Aorta (tissue), 5 donors: ENCODE measurements at regions not wholly inside any gene's neighbourhood (a gene's known extent, or its start where the extent isn't known, plus 50 kb on each side); places are given as distances from the start of the nearest gene placed in this dataset.
A peak's percentile ranks its signal among the peaks of the same experiment; 100 is the strongest.

Experiments
- ATAC-seq: fragments of 200-7000 bp; cut with Tn5 transposase; one replicate; pipeline ENCODE4 v1.9.1; 2022; ENCODE audit warnings: moderate library complexity; ENCODE audit not compliant: low FRiP score
- DNase-seq, 2 donors: peaks; one replicate each; pipeline ENCODE4 v3.0.0-alpha.2; 2020
- H3K27ac ChIP-seq, 2 donors: one replicate each; pipeline ENCODE4 v1.5.1; 2013; ENCODE audit warnings: low read length in 2 of 2, mild to moderate bottlenecking in 2 of 2, moderate library complexity in 2 of 2, control low read depth in 1 of 2, inconsistent platforms in 1 of 2, low read depth in 1 of 2
- H3K27me3 ChIP-seq, 2 donors: one replicate each; pipeline ENCODE4 v1.6.1; 2013; ENCODE audit warnings: control low read depth in 1 of 2, low read length in 1 of 2, mild to moderate bottlenecking in 1 of 2, moderate library complexity in 1 of 2; ENCODE audit not compliant: insufficient read depth in 2 of 2, control insufficient read depth in 1 of 2
- H3K36me3 ChIP-seq, 2 donors: one replicate each; pipeline ENCODE4 v1.6.1; 2013; ENCODE audit warnings: control low read depth in 1 of 2, low read length in 1 of 2, mild to moderate bottlenecking in 1 of 2; ENCODE audit not compliant: insufficient read depth in 2 of 2, control insufficient read depth in 1 of 2
- H3K4me1 ChIP-seq, 2 donors: one replicate each; pipeline ENCODE4 v1.6.1; 2013; ENCODE audit warnings: low read length in 2 of 2, control low read depth in 1 of 2, mild to moderate bottlenecking in 1 of 2, moderate library complexity in 1 of 2; ENCODE audit not compliant: insufficient read depth in 2 of 2, control insufficient read depth in 1 of 2
- H3K4me3 ChIP-seq, 2 donors: one replicate each; pipeline ENCODE4 v1.5.1; 2013; ENCODE audit warnings: low read length in 2 of 2, control low read depth in 1 of 2, mild to moderate bottlenecking in 1 of 2
- H3K9me3 ChIP-seq: one replicate; pipeline ENCODE4 v1.6.1; 2013; ENCODE audit warnings: mild to moderate bottlenecking, low read length; ENCODE audit not compliant: control insufficient read depth
- WGBS, 2 donors: extraction: QIAGEN DNeasy Blood & Tissue Kit; methylation state at CpG; one replicate each; pipeline ENCODE4 v1.1.7; 2013; 5-methylcytosine and 5-hydroxymethylcytosine counted together
- intact Hi-C, 2 donors: fragments of 100-400 bp; cut with DNase I; formaldehyde crosslinking; loops; one replicate each; pipeline versions ENCODE4 v1.14.2 to v1.15.0; 2022
- donor health status: healthy with polysubstance abuse.
- donor health status: Bipolar disorder and iron deficiency.
- donor health status: DM: no; HTN: no; CAD: no.
- donor health status: DM: no; HTN: no; CAD: no.
- donor health status: DM: yes; HTN: yes; CAD: no.

DNA sequence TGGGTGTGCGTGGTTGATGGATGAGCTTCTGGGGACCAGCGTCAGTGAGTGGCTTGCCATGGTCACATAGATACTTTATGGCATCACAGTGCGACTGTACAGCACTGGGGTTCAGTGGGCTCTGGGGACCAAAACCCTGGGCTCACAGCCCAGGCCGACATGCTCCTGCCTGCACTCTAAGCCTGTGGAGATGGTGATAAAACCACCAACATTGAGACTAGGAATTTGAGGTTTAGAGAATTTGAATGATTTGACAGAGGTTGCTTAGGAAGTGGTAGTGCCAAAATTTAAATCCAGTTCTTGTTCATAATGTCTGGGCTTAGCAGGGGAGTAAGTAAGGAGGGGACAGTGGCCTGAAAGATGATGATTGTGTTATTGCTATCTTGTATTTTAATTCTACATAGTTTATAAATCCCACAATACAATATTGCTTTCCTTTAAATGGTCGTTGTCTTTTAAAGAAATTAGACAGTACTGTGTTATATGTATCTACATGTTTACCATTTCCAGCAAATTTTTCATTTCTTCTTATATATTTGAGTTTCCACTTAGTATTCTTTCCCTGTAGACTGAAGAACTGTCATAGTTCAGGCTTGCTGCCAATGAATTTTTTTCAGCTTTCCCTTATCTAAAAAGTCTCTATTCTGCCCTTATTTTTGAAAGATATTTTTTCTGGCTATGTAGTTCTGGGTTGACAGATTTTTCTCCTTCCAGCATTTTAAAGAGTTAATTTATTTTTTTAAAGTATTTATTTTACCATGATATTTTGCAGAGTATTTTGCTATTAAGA lies 235.4 kb upstream of the RGMA start:
- no peaks in the 10 kb centered on the region for H3K4me1 ChIP-seq
- ATAC-seq, result no peak
- 35 to 43% methylated on average over 5 of the region's 5 CpGs for WGBS, 2 donors
- H3K36me3 ChIP-seq, result no peaks in the 10 kb centered on the region
- H3K4me3 ChIP-seq, result no peak overlapping the region
- intact Hi-C loops, result no loop called here
- H3K27ac ChIP-seq, result no peak overlapping the region
- H3K9me3 ChIP-seq, result no peaks in the 10 kb centered on the region
- no peak for DNase-seq
- H3K27me3 ChIP-seq, result no peaks in the 10 kb centered on the region

DNA sequence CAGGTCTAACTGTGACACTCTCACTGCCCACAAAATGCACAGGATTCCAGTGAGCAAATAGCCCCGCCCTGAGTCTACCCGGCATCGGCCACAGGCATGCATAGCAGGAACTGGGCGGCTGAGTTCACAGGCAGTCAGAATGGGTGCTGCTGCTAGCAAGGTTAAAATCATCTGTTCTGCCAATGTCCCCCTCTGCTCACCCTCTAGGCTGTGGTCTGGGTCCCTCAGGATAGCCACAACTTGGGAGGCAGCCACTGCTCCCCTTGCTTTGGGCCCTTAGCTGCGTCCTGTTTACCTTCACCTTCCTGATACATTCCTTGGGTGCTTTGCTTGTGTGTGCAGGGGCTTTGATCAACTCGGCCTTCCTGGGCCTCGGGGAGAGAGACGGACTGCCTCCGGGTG lies 232.9 kb upstream of the RGMA start:
- 83 to 88% methylated on average over 9 of the region's 9 CpGs for WGBS, 2 donors
- DNase-seq, result no peak
- H3K4me3 ChIP-seq, result no peak overlapping the region
- H3K36me3 ChIP-seq, result no peaks in the 10 kb centered on the region
- no peaks in the 10 kb centered on the region for H3K27me3 ChIP-seq
- H3K27ac ChIP-seq, result no peak overlapping the region
- no peak for ATAC-seq
- no peaks in the 10 kb centered on the region for H3K4me1 ChIP-seq
- intact Hi-C loops, result no loop called here
- no peaks in the 10 kb centered on the region for H3K9me3 ChIP-seq

DNA sequence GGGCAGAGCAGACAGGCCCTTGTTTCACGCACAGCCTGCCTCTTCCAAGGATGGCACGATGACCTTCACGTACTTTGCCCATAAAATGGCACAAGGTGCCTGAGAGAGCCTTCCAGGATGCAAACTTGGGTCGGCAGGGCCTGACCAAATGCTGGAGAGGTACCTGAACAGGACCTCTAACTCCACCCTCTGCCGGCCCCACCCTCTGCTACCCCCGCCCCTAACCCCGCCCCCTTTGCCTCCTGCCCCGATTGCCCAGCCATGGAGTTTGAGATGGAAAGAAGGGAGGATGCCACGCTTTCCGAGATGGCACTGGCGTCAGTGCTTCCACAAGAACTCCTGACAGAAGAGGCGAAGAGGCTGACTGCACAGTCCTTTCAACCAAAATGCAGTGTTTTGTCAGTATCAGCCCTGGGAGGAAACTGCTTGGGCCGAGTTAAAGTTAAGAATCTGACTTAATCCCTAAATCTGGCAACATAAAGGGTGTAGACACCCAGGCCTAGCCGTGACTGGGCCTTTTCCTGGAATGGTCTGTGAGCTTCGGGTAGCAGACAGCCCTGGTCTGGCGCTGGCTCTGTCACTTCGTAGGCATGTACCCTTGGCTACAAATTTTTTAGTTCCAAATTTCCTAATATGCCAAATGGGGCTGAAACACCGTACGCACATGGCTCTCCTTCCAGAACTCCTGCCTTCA lies 230.3 kb upstream of the RGMA start:
- 55 to 67% methylated on average over 18 to 19 of the region's 19 CpGs for WGBS, 2 donors
- intact Hi-C loops, result no loop called here
- Histone ChIP-seq H3K36me3 (no peaks in the 10 kb centered on the region), H3K27me3 (no peaks in the 10 kb centered on the region), H3K27ac (peak overlapping the region; percentile 43 to 74), H3K9me3 (no peaks in the 10 kb centered on the region), H3K4me3 (no peak overlapping the region), H3K4me1 (no peaks in the 10 kb centered on the region)
- ATAC-seq, result no peak
- no peak for DNase-seq

DNA sequence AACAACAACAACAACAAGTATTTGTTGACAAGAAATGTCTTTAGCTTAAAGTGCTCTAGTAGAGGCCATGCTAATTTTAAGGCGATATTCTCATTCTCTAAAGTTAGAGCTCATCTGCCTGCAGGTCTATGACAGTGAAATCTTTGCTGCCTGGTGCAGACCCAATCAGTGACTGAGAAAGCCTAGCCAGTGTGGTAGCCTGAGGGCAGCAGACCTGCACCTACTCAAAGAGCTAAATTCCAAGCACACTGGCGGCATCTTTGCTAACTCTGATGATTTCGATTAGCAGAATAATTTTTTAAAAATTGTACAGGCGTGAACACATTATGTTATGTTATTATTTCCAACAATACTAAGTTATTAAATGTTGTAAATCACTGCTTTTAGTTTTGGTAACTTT lies 228.8 kb upstream of the RGMA start:
- ATAC-seq, result no peak
- DNase-seq, result no peak
- WGBS, 2 donors, result 97 to 99% methylated on average over 4 of the region's 4 CpGs
- no peaks in the 10 kb centered on the region for H3K36me3 ChIP-seq
- intact Hi-C loops, result no loop called here
- H3K27me3 ChIP-seq, result no peaks in the 10 kb centered on the region
- H3K9me3 ChIP-seq, result no peaks in the 10 kb centered on the region
- no peaks in the 10 kb centered on the region for H3K4me1 ChIP-seq
- H3K4me3 ChIP-seq, result no peak overlapping the region
- H3K27ac ChIP-seq, result no peak overlapping the region

DNA sequence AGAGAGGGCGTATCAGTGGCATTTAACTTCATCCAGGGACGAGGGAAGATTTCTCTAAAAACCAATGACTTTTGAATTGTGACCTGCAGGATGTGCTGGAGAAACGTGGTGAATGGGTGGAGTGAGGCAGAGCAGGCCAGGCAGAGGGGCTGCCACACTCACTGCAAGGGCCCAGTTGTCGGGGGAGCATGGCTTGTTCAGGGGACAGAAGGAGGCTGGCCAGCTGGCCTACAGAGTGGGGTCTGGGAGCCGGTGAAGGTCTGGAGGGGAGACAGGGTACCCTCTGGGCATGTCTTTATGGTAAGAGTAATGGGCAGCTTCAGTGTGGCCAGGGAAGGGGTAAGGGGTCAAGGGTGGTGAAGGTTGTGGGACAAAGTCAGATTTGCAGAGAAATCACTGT lies 225.2 kb upstream of the RGMA start:
- H3K9me3 ChIP-seq, result no peaks in the 10 kb centered on the region
- no peaks in the 10 kb centered on the region for H3K4me1 ChIP-seq
- H3K36me3 ChIP-seq, result no peaks in the 10 kb centered on the region
- intact Hi-C loops, result no loop called here
- H3K4me3 ChIP-seq, result no peak overlapping the region
- ATAC-seq (no peak), DNase-seq (no peak)
- H3K27me3 ChIP-seq, result no peaks in the 10 kb centered on the region
- H3K27ac ChIP-seq, result no peak overlapping the region
- WGBS, 2 donors, result 92 to 96% methylated on average over 5 of the region's 5 CpGs

DNA sequence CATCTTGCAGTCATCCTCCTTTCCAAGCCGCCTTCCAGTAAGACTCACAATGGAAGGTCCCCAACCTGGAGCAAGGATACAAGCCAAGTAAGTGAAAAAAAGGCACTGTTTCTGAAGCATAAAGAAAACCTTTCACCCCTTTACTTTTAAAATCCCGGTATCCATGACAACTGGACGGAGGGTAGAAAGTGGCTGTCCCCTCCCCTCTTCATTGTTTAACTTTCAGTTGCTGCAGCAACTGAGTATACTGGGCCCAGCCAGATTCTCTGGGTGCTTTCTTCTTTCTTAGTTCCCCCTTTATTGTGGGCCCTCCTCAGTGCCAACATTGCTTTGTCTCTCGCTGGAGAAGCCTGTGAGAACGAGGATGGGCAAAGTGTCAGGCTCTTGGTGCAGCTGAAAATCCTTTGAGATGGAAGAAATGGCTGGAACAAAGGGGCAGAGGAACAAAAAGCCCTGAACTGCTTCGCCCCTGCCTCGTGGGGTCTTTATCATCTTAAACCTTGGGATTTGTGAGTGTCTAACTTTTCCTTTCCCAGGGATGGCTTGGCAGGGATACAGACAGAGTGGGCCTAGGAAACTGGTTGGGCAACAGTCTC lies 224.0 kb upstream of the RGMA start:
- H3K27me3 ChIP-seq, result no peaks in the 10 kb centered on the region
- H3K36me3 ChIP-seq, result no peaks in the 10 kb centered on the region
- no peak for DNase-seq
- intact Hi-C loops, result no loop called here
- no peaks in the 10 kb centered on the region for H3K4me1 ChIP-seq
- no peak overlapping the region for H3K27ac ChIP-seq
- no peak for ATAC-seq
- no peak overlapping the region for H3K4me3 ChIP-seq
- no peaks in the 10 kb centered on the region for H3K9me3 ChIP-seq
- WGBS, 2 donors, result 42 to 46% methylated on average over 7 of the region's 7 CpGs

DNA sequence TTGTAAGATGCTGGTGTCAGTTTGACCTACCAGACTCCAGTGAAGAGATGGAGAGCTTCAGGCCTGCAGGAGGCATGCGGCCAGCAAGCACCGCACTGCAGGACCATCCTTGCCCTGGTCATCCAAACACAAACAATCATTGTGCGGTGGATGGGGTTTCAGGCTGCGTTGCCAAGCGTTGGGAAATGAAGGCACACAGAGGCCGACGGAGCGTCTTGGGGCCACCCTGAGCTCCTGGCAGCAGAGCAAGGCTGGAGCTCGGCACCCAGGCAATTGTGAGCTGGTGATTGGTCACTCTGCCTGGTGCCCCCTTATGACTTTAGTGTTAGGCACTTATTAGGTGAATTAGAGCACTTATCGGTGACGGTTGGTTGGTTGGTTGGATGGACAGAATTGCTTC lies 222.6 kb upstream of the RGMA start:
- no peak for ATAC-seq
- intact Hi-C loops, result no loop called here
- H3K36me3 ChIP-seq, result no peaks in the 10 kb centered on the region
- H3K27me3 ChIP-seq, result no peaks in the 10 kb centered on the region
- DNase-seq, result no peak
- no peak overlapping the region for H3K4me3 ChIP-seq
- H3K9me3 ChIP-seq, result no peaks in the 10 kb centered on the region
- 87% methylated on average over 11 of the region's 11 CpGs for WGBS, 2 donors
- no peak overlapping the region for H3K27ac ChIP-seq
- no peaks in the 10 kb centered on the region for H3K4me1 ChIP-seq

DNA sequence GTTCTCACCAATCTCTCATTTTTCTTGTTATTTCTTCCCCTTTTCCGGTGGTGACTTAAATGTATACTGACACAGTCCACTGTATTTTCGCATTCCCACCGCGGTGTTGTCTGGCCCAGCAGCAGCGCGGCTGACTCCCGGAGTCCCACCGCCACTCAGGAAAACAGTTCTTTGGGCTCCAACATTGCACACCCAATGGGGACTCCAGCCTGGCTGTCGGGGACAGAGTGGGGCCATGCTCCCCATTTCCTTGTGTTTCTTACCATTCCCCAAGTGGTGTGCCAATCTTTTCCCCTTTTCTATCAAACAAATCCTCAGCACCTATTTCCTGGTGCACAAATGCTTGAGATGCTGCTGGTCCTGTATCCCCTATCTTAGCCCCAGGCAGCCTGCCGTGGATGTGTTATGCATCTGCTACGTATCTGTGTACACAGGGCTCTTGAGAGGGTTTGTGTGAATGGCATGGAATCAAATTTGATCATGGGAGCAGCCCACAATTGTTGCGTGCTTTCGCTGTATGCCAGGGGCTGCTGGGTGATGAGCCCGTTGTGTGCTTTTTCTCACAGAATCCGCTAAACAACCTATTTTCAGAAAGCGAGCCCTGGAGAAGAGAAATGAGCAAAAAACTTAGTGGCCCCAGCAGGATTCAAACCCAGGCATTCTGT lies 219.1 kb upstream of the RGMA start:
- H3K4me1 ChIP-seq, result no peaks in the 10 kb centered on the region
- DNase-seq (no peak), ATAC-seq (no peak)
- no peak overlapping the region for H3K27ac ChIP-seq
- intact Hi-C loops, result no loop called here
- no peaks in the 10 kb centered on the region for H3K27me3 ChIP-seq
- 83 to 87% methylated on average over 16 of the region's 16 CpGs for WGBS, 2 donors
- no peak overlapping the region for H3K4me3 ChIP-seq
- H3K36me3 ChIP-seq, result no peaks in the 10 kb centered on the region
- no peaks in the 10 kb centered on the region for H3K9me3 ChIP-seq
